HG02885 (cell line): ENCODE measurements at regions not wholly inside any gene's neighbourhood (a gene's known extent, or its start where the extent isn't known, plus 50 kb on each side); places are given as distances from the start of the nearest gene placed in this dataset.
"Not testable (repeated sequence)": the region's sequence is repeated elsewhere in the genome, so short reads cannot be mapped to it uniquely, and the experiment has no call there.

Source experiments
- ATAC-seq: cut with Tn5 transposase; IDR thresholded peaks from one replicate; pipeline ENCODE4 v1.9.1; 2021; ENCODE audit warnings: mild to moderate bottlenecking; ENCODE audit not compliant: unreplicated experiment, poor library complexity

DNA sequence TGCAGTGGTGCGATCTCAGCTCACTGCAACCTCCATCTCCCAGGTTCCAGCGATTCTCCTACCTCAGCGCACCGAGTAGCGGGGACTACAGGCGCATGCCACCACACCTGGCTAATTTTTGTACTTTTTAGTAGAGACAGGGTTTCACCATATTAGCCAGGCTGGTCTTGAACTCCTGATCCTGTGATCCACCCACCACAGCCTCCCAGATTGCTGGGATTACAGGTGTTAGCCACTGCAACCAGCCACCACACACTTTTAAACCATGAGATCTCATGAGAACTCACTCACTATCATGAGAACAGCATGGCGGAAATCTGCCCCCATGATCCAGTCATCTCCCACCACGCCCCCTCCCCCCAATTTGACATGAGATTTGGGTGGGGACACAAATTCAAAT lies 636.9 kb downstream of the MCTP2 start:
- ATAC-seq: not testable (repeated sequence)

DNA sequence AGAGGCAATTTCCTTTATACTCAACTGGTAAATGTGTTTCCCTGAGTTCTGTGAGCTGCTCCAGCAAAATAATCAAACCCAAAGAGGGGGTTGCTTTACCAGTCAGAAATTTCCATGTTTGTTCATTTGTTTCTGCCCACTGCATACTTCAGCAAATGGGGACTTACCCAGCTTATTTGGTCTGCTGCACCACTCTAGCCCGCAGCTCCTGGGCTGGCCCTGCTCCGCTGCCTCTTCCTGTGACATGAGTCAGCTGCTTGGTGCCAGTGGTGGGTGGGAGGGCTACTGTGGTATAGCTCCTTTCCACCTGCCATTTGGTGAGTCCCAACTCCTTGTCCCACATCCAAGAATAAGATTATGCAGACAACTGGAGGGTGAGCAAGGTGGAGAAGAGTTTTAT lies 644.2 kb downstream of the MCTP2 start:
- ATAC-seq: no peak

- no peak for ATAC-seq
Observed at GRCh38 chr15:94877833-94878232, 646.5 kb downstream of the MCTP2 start.

DNA sequence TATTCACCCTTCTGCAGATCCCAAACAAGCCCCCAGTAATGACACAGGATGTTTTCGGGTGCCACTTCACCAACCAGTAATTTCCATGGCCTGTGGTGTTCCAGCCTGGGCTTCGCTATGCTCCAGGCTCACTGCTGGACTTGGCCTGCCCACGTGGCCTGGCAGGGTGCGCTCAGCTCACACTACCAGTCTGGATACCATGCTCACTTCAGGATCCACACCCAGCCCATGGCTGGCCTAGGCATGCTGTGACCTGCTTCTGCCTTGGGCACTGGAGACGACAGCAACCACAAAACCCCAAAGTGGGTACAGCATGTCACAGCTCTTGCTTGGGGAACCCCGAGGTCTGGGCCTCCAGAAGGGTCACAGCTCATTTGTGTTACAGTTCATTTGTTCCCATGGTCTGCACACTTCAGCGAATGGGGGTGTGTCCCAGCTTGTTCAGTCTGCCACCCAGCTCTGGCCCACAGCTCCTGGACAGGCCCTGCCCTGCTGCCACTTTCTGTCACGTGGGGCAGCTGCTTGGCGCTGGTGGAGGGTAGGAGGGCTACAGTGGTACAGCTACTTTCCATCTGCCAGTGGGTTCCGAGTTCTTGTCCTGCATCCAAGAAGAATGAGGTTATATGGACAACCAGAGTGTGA lies 650.8 kb downstream of the MCTP2 start:
- no peak for ATAC-seq

- no peak for ATAC-seq
Observed at GRCh38 chr15:94887391-94887790, 656.0 kb downstream of the MCTP2 start.

- ATAC-seq: no peak
Observed at GRCh38 chr15:94889153-94889552, 657.8 kb downstream of the MCTP2 start.

DNA sequence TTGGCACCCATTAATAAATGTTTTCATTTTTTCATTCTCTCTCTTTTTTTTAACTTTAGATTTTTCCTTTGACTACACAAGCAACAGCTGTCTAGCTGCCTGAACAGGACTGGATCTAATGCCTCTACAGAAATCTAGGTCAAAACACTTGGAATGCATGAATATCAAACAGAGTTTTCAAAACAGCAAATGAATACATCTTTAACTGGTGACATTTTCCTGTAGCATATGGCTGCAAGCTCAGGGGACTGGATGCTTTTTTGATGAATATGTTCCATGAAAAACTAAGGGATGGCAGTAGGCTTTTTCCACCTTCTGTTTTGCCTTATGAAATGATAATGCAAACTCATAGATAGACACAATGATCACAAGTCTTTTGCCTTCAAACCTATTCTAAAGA lies 661.7 kb downstream of the MCTP2 start:
- ATAC-seq: no peak

DNA sequence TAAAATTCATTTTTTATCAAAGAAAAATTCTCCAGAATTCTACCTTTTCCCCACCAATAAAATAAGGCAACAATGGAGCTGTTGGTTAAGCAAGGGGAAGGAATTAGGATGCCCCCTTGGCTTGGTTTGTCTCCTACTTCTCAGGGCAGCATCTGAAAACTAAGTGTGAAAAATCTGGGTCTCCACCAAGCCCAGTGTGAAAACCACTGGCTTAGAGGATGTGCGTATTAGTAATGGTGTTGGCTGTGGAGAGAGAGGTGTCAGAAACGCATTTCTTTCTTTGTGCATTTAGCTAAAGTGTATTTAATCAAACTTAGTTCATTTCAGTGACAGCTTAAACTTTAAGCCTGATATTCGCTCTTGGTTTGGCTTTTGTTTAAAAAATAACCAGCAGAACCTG lies 662.7 kb downstream of the MCTP2 start:
- ATAC-seq: no peak

- no peak for ATAC-seq
Observed at GRCh38 chr15:94909510-94909909, 678.1 kb downstream of the MCTP2 start.

DNA sequence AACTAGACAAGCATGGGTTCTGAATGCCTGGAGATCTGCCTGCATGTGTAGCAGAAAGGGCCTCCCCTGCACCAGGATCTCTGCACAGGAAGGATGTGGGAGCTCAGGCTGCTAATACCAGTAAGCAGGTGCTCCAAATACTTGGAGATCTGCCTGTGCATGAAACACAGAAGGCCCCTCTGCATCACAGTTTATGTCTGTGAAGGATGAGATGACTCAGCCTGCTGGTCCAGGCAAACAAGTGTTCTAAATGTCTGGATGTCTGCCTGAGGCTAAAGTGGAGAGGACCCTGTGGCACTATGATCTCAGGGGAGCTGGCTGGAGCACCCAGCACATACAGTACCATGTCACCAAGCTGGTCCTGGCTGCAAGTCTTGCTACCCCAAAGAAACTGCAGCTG lies 678.8 kb downstream of the MCTP2 start:
- ATAC-seq: no peak

DNA sequence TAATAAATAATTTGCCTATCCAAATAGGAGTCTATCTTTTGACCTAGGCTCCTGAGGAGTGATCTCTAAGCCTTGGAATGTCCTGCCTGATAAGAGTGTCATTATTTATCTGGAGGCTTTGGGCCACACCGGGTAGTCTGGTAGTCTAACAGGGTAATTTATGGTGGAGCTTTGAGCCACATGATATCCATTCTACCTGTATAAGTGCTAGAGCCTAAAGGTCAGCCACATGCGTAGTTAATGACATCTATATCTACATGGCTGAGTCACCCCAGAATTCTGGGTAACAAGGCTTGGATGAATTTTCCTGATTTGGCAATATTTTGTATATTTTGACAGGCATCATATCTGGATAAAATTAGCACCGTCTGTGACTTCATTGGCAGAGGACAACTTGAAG lies 681.4 kb downstream of the MCTP2 start:
- ATAC-seq: no peak

GRCh38 chr15:94917068-94917467 lies 685.7 kb downstream of the MCTP2 start:
- ATAC-seq: no peak

DNA sequence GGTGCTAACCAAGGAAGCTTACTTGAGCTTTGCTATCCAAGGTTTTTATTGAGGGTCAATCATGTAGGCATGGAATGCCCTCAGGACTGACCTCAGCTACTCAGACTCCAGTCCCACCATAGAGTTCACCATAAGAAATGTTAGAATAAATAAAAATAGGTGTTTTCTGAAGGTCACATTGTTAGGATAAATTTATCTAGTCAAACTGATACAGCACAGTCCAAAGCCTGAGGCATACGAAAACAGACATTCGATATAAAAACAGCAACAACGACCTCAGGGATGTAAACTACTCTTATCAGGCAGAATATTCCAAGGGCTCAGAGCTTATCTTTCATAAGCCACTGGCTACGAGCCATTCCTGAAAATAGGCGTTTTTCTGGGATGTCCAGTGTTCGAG lies 690.6 kb downstream of the MCTP2 start:
- no peak for ATAC-seq

- ATAC-seq: no peak
Observed at GRCh38 chr15:94924057-94924456, 692.7 kb downstream of the MCTP2 start.

DNA sequence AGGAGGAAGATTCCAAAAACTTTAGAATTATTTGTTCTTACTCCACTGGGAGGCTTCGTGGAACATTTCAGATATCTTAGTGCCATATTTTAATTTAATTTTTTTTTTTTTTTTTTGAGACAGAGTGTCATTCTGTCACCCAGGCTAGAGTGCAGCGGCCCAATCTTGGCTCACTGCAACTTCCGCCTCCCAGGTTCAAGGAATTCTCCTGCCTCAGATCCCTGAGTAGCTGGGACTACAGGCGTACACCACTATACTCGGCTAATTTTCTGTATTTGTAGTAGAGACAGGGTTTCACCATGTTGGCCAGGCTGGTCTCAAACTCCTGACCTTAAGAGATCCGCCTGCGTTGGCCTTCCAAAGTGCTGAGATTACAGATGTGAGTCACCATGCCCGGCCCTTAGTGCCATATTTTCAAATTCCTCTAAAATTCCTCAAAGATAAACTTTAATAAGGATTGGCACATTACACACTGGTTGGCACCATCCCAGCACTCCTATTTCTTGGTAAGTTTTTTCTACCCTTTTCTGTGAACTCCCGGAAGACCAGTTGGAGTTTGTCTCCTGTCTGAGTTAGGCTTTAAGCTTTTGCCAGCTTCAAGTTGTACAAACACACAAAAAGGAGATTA lies 693.7 kb downstream of the MCTP2 start:
- no peak for ATAC-seq

DNA sequence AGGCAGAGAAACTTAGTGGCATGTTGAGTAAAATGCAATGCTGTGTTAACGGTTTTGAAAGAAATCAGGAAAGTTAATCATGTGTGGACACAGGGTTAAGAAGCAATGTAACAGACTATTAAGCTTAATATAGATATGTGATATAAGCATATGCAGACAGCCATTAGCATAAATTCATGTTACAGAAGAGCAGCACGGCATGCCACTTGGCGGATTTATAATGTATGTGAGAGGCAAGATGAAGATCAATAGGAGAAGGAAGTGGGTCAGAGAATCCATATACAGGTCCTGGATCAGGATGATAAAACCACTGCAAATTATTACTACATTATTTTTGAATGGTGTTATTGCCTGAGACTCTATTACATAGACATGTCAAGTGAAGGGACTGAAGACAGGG lies 694.3 kb downstream of the MCTP2 start:
- no peak for ATAC-seq

- ATAC-seq: no peak
Observed at GRCh38 chr15:94927003-94927402, 695.6 kb downstream of the MCTP2 start.

- ATAC-seq: no peak
Observed at GRCh38 chr15:94929282-94929681, 697.9 kb downstream of the MCTP2 start.

- ATAC-seq: no peak
Observed at GRCh38 chr15:94930441-94930840, 699.1 kb downstream of the MCTP2 start.

DNA sequence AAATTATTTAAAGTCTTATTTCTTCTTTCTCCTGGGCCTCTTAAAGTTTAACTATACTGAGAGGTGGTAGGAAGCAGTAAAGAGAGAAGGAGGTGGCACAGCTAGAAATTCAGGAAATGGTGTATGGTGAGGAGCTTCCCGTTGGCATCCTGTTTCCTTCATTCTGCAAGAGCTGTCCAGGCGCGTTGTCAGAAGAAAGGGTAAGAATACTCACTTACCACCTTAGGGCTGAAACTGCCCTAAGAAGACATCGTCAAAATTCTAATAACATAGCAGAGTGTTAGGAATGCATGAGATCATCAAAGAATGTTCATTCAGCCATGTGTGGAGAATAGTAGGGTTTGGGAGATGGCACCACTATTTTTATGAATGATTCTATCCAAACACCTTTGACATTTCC lies 699.6 kb downstream of the MCTP2 start:
- no peak for ATAC-seq

GRCh38 chr15:94934440-94934839 lies 703.1 kb downstream of the MCTP2 start:
- no peak for ATAC-seq

DNA sequence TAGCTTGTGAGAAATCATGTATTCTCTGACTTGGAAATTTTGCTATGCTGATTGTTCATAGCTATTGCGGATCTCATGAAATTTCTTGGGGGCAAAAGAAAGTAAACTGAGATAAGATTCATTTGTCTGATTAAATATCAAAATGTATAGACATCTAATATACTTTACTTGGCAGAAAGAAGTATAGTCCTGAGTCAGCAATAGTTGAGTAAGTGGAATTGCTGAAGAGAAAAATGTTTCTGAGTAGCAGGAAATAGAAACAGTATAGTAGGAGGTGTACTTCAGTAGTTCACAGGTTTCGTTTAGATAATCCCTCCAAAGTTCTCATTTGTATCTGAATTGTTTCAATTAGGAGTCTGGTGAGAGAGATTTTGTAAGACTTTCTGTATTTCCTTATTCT lies 705.9 kb downstream of the MCTP2 start:
- ATAC-seq: no peak
